NCI-H345 treated with DMSO at 0.1 percent for 48 hours (cell line): ENCODE measurements at regions not wholly inside any gene's neighbourhood (a gene's known extent, or its start where the extent isn't known, plus 50 kb on each side); places are given as distances from the start of the nearest gene placed in this dataset.

ENCODE experiments used
- DNase-seq: peaks from one replicate; lab custom pipeline; 2025; ENCODE audit not compliant: unreplicated experiment; lab: John Stamatoyannopoulos, UW

DNA sequence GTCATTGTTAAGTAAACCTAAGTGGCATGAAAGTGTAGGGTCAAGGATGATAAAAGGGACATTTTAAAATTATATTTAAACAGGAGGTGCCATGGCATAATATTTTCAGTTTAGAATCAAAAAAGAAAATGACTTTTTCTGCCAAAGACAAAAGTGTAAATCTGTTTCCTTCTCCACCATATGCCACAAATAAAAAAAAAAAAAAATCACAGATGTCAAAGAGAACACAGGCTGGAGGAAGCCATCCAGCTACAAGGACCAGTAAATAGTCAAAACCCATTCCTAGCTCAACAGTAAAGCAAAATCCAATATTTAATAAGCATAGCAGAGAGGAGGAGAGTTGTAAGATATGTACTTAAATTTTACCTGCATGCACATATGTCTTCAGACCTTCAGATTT is 321.3 kb upstream of the TMEM229A start:
- DNase-seq: no peak

DNA sequence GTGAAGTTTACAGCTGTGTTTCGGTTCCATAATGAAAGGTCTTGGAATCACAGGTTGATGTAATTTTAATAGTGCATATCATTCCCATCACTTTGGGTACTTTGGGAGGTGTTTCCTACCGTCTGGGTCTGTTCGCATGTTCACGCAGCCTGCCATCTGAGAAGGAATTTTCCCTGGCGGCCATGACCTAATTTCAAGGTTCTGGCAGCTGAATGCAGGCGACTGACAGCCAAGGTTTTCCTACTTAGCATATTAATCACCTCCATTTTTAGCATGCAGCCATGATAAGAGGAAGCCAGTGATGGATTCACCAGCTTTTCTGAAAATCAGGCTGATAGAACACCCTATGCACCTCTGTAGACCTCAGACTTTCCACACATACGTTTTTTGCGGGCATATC is 319.1 kb upstream of the TMEM229A start:
- no peak for DNase-seq

DNA sequence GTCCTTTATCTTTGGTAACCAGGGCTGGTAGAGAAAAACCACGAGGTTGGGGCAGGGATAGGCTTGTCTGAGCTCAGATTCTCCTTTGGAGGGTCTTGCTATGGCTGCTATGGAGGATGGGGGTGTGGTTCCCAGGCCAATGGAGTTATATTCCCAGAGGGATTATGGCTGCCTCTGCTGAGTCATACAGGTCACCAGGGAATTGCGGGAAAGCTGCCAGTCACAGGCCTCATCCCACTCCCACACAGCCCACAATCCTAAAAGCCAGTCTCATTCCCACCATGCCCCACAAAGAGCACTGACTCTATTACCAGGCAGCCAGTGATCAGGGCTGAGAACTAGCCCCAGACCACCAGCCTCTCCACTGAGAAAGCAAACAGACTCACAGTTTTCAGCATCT is 316.6 kb upstream of the TMEM229A start:
- DNase-seq: no peak

DNA sequence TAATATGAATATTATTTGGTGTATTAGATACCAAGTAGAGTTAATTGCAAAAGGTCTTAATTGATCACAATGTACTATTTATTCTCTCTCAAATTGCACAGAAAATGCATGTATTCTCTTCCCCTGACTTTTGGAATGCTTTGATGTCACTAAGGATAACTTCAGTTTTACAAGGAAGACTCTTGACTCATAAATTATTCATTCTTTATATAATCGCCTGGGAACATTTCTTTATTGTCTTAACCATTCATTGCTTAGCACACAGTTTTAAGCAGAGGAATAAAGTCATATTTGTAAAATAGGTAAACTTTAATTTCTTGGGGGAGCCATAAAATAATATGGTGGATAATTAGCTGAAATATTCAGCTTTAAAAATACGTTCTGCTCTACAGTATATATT is 306.0 kb upstream of the TMEM229A start:
- DNase-seq: no peak

DNA sequence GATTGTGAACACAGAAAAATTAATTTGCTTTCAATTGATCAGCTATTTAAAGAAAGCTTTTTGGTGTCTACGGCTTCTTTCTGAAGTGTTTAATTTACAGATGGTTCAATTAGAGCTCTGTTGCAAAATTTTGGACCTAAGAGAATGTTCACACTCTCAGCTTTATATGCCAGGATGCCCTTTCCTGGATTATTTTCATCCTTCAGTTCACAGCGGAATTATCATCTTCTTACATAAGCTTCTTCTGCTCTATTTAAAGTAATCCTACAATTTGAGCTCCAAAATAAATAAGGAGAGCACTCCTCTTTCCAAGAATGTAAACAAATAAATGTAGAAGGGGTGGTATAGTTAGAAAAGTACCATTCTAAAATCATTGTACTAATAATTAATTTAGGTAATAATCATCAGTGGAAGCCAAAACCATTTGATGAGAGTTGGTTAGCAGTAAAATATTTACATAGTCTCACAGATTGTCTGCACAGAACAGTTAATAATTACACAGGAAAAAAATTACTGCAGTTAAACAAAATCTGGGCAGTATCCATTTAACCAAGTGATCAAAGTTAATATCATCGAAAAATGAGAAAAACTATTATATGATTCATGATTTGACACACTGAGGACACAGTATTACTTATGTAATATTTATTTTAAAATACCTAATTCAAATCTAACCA is 298.0 kb upstream of the TMEM229A start:
- DNase-seq: no peak

- DNase-seq: no peak
Observed at GRCh38 chr7:124328774-124329173, 295.9 kb upstream of the TMEM229A start.

- no peak for DNase-seq
Observed at GRCh38 chr7:124324262-124324661, 291.4 kb upstream of the TMEM229A start.

GRCh38 chr7:124323597-124323996 is 290.7 kb upstream of the TMEM229A start:
- no peak for DNase-seq

- no peak for DNase-seq
Observed at GRCh38 chr7:124322561-124322960, 289.7 kb upstream of the TMEM229A start.

GRCh38 chr7:124318721-124319450 is 286.0 kb upstream of the TMEM229A start:
- DNase-seq: no peak

DNA sequence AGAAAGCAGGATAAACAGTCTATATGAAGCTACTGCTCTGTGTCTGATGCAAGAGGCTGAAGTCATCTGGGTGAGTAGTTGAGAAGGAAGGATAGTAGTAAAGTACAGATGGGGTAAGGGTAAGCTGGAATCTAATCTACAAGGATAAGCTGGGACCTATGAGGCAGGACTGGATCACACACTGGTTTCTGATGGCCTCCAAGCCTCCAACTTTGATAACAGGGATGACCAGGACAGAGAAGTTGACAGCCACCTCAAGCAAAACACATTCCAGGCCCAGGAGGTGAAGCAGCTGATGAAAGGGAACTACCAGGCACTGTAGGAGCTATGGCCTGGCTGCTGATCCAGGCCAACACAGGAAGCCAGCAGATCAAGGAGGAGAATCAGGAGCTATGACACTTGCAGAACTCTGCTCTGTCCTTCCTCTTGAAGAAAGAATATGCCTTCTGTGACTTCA is 278.1 kb upstream of the TMEM229A start:
- DNase-seq: no peak

DNA sequence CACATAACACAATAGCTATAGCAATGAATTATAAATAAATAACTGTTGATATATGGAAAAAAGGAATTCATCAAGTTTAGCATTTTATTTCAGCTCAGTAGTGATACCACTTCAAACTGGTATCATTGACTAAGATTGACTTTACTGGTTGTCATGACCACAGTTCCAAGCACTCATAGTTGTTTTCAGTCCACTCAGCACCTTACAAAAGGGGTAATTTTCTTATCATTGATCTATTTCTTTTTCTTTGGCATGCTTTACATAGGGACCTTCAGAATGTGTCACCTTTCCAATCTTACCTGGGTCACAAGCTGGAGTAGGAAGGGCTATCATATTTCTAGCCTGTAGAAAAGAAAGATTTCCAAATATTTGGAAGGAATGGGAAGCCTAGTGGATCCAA is 275.5 kb upstream of the TMEM229A start:
- DNase-seq: no peak

GRCh38 chr7:124295289-124295688 is 262.4 kb upstream of the TMEM229A start:
- no peak for DNase-seq

DNA sequence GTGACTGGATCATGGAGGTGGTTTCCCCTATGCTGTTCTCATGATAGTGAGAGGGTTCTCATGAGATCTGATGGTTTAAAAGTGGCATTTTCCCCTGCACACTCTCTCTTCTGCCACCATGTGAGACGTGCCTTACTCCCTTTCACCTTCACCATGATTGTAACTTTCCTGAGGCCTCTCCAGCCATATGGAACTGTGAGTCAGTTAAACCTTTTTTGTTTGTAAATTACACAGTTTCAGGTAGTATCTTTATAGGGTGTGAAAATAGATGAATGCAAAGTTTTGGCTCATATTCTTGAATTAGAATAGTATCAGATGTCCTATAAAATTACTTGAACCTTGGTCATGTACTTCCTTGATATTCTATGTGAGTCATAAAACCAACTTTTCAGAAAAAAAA is 252.1 kb upstream of the TMEM229A start:
- no peak for DNase-seq

DNA sequence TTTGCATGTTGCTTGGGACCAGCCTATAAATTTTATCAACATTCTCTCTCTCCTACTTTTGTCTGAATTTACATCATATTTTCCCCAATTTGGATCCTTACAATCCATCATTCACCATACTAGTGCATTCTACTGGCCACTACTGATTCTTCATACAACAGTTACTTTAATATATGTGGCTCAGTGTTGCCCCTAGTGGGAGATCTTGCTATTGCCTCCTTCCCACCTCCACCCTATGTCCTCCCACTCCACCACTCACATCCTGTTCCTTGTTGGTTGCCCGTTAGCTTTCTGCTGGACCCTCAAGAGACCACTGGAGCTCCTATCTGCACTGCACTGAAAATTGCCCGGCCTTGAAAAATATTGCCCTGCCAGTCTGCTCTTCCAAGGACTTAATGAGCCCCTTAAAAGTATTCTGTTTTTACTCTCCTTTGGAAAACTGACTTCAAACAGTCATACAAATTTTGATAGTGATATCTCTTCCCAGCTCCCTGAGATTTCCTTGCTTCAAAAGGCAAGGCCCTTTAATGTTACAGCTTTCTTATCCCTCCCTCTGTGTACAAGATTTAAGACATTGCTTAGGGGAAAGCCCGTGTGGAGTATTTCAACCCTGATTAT is 243.2 kb upstream of the TMEM229A start:
- peak; percentile 2 for DNase-seq

- peak; percentile 45 for DNase-seq
Observed at GRCh38 chr7:124275411-124275810, 242.5 kb upstream of the TMEM229A start.

DNA sequence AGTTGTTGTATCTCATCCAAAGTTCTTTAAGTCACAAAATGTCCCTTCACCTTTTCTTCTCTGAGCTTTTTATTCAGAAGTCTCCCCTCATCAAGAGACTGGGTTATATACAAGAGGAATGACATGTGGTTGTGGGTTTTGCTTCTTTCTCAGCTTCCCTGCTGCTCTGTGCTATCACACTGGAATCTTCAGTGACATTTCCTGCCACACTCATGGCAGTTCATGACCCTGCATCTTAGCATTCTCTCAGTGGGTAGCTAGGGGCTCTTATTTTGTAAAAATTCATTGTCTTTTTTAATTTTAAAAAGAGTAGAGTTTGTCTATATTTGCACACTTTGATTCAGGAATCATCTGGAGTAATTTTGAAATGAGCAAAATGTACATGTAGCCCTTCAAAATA is 236.9 kb upstream of the TMEM229A start:
- DNase-seq: no peak

- no peak for DNase-seq
Observed at GRCh38 chr7:124267154-124267553, 234.3 kb upstream of the TMEM229A start.

DNA sequence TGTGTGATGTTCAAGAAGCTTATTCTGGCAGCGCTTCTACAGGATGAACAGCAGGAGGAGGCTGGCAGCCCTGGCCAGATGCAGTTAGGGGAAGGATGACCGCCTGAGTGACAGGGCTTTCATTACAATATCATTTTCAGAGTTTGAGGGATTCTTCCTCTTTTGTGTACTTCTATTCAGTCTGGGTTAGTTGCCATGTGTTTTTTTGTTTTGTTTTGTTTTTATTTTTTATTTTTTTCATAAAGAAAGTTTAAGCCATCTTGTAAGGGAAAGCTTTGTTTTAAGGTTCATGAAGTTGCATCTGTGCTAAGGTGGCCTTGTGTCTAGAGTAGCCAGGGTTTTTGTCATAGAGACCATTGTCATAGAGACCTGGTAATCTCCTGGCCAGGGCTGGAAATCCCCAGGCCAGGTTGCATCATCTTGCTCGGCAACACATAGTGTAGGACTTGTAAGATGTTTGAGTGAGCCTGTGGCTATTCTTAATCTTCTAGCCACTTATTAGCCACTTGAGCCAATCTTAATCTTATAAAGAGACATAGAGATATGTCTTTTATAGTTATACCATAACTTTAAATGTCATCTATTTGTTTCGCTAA is 230.5 kb upstream of the TMEM229A start:
- no peak for DNase-seq

DNA sequence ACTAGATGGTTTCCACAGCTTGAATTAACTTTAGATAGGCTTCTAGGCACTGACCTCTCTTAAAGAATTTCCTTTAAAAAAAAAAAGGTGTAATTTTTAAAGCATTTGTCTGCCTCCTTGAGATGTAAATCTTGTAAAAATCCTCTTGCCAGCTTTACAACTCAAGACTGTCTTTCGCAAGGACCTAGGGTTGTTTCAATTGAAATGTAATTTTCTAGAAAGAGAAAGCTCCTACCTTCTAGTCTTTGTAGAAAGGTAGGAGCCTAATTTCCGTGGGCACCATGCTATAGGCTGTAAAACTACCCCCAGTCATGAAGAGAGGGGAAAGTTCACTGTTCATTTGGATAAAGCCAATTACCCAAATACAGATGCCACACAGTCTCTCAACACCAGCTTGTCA is 228.8 kb upstream of the TMEM229A start:
- DNase-seq: no peak

DNA sequence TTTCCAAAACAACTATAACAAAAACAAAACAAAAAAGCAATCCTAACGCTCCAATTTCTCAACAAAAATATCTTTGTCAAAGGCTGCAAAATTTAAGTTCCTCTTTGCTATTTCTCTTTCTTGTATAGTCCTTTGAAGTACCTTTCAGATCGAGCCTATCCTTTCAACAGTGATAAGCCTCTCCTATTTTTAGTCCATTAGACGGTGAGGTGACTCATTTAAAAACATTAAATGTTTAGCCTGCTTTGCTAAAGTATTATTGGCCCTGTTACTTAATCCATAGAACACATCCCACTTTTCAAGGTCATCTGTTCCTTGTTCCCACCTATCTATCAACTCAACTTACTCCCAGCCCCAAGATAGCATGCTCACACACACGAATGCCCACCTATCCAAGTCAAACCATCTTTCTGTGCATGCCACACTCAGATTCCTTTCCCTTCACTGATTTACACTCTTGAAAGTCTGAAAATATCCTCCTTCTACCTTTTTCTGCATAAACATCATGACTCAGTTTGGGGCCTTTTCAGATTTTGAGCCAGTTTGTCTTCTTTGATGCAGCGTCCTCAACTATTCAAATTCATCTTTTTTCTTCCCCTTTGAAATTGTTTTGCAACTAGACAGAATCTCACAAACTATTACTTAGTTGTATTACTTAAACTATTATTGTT is 224.9 kb upstream of the TMEM229A start:
- DNase-seq: no peak
